NCI-H446 treated with DMSO at 0.1 percent for 48 hours (cell line): ENCODE measurements at regions not wholly inside any gene's neighbourhood (a gene's known extent, or its start where the extent isn't known, plus 50 kb on each side); places are given as distances from the start of the nearest gene placed in this dataset.

Experiments
- DNase-seq: peaks from one replicate; lab custom pipeline; 2025; lab: John Stamatoyannopoulos, UW

- DNase-seq: no peak
Measured at GRCh38 chr22:34743110-34743751, 322.7 kb upstream of the ISX start.

- DNase-seq: no peak
Measured at GRCh38 chr22:34760276-34761008, 305.5 kb upstream of the ISX start.

GRCh38 chr22:34761111-34761510, 304.8 kb upstream of the ISX start:
- DNase-seq: no peak

- no peak for DNase-seq
Measured at GRCh38 chr22:34763496-34763895, 302.5 kb upstream of the ISX start.

- DNase-seq: no peak
Measured at GRCh38 chr22:34765115-34765514, 300.8 kb upstream of the ISX start.

GRCh38 chr22:34769361-34769760, 296.6 kb upstream of the ISX start:
- no peak for DNase-seq

- DNase-seq: no peak
Measured at GRCh38 chr22:34776817-34777216, 289.1 kb upstream of the ISX start.

- no peak for DNase-seq
Measured at GRCh38 chr22:34781681-34782080, 284.3 kb upstream of the ISX start.

GRCh38 chr22:34783436-34783835, 282.5 kb upstream of the ISX start:
- DNase-seq: no peak

GRCh38 chr22:34784056-34784455, 281.9 kb upstream of the ISX start:
- no peak for DNase-seq

- no peak for DNase-seq
Measured at GRCh38 chr22:34797826-34798225, 268.1 kb upstream of the ISX start.

GRCh38 chr22:34798605-34799004, 267.4 kb upstream of the ISX start:
- no peak for DNase-seq

GRCh38 chr22:34800260-34800980, 265.5 kb upstream of the ISX start:
- DNase-seq: peak; percentile 14

- DNase-seq: no peak
Measured at GRCh38 chr22:34801221-34801620, 264.7 kb upstream of the ISX start.

GRCh38 chr22:34804091-34804490, 261.9 kb upstream of the ISX start:
- DNase-seq: no peak

- DNase-seq: no peak
Measured at GRCh38 chr22:34804604-34805003, 261.4 kb upstream of the ISX start.

GRCh38 chr22:34805771-34806170, 260.2 kb upstream of the ISX start:
- DNase-seq: no peak

GRCh38 chr22:34808618-34809017, 257.3 kb upstream of the ISX start:
- no peak for DNase-seq

- no peak for DNase-seq
Measured at GRCh38 chr22:34812631-34813030, 253.3 kb upstream of the ISX start.

- no peak for DNase-seq
Measured at GRCh38 chr22:34814260-34815025, 251.5 kb upstream of the ISX start.

GRCh38 chr22:34829485-34829884, 236.5 kb upstream of the ISX start:
- no peak for DNase-seq

- DNase-seq: no peak
Measured at GRCh38 chr22:34834059-34834458, 231.9 kb upstream of the ISX start.
